ENCODE measurements at regions not wholly inside any gene's neighbourhood (a gene's known extent, or its start where the extent isn't known, plus 50 kb on each side); places are given as distances from the start of the nearest gene placed in this dataset.
"Not testable (repeated sequence)": the region's sequence is repeated elsewhere in the genome, so short reads cannot be mapped to it uniquely, and the experiment has no call there.

- not testable (repeated sequence) for H3K27me3 ChIP-seq (ENCODE audit: control insufficient read depth in 2 of 2, insufficient read depth in 2 of 2, low read length in 2 of 2); H3K4me1 ChIP-seq (ENCODE audit: control insufficient read depth in 2 of 2, insufficient read depth in 2 of 2, low read length in 2 of 2); H3K9ac ChIP-seq (ENCODE audit: low read depth in 1 of 2, low read length in 2 of 2); H3K4me3 ChIP-seq (ENCODE audit: low read length in 2 of 2); H3K36me3 ChIP-seq (ENCODE audit: control insufficient read depth in 2 of 2, insufficient read depth in 2 of 2, low read length in 2 of 2); H3K9me3 ChIP-seq (ENCODE audit: control insufficient read depth in 2 of 2, low read length in 2 of 2); H3K27ac ChIP-seq (ENCODE audit: low read depth in 2 of 2, low read length in 2 of 2)
These were observed 65.5 kb upstream of the KIF2A start for GRCh38 chr5:62240494-62240893.

DNA sequence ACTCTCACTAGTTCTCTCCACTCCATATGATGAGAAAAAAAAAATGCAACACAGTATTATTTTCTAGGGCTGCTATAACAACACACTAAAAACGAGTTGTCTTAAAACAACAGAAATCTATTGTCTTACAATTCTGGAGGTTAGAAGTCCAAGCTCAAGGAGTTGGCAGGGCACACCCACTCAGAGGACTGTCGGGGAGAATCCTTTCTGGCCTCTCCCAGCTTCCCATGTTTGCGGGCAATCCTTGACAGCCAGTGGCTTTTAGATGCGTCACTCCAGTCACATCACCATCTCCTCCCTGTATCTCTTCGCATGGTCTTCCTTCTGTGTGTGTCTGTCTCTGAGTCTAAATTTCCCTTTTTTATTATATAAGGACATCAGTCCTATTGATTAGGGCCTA, 64.0 kb upstream of the KIF2A start:
- H3K27ac ChIP-seq (ENCODE audit: low read depth in 2 of 2, low read length in 2 of 2); H3K4me1 ChIP-seq (ENCODE audit: control insufficient read depth in 2 of 2, insufficient read depth in 2 of 2, low read length in 2 of 2); H3K4me3 ChIP-seq (ENCODE audit: low read length in 2 of 2); H3K27me3 ChIP-seq (ENCODE audit: control insufficient read depth in 2 of 2, insufficient read depth in 2 of 2, low read length in 2 of 2); H3K36me3 ChIP-seq (ENCODE audit: control insufficient read depth in 2 of 2, insufficient read depth in 2 of 2, low read length in 2 of 2); H3K9ac ChIP-seq (ENCODE audit: low read depth in 1 of 2, low read length in 2 of 2); H3K9me3 ChIP-seq (ENCODE audit: control insufficient read depth in 2 of 2, low read length in 2 of 2): not testable (repeated sequence)

DNA sequence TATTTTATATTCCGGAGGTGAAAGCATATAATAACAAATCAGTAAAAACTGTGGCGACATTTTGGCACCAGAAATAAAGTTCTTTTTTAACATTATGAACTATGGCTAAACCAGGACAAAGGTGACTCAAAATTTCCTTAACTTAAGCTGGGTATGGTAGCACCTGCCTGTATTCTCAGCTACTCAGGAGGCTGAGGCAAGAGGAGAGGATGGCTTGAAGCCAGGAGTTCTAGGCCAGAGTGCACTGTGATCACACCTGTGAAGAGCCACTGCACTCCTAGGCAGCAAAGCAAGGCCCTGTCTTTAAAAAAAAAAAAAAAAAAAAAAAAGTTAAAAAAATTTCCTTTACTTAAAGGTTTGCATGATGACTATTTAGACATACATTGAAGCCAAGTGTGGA, 63.0 kb upstream of the KIF2A start:
- H3K36me3 ChIP-seq (ENCODE audit: control insufficient read depth in 2 of 2, insufficient read depth in 2 of 2, low read length in 2 of 2); H3K27ac ChIP-seq (ENCODE audit: low read depth in 2 of 2, low read length in 2 of 2); H3K9ac ChIP-seq (ENCODE audit: low read depth in 1 of 2, low read length in 2 of 2); H3K4me3 ChIP-seq (ENCODE audit: low read length in 2 of 2); H3K9me3 ChIP-seq (ENCODE audit: control insufficient read depth in 2 of 2, low read length in 2 of 2); H3K27me3 ChIP-seq (ENCODE audit: control insufficient read depth in 2 of 2, insufficient read depth in 2 of 2, low read length in 2 of 2); H3K4me1 ChIP-seq (ENCODE audit: control insufficient read depth in 2 of 2, insufficient read depth in 2 of 2, low read length in 2 of 2): not testable (repeated sequence)

DNA sequence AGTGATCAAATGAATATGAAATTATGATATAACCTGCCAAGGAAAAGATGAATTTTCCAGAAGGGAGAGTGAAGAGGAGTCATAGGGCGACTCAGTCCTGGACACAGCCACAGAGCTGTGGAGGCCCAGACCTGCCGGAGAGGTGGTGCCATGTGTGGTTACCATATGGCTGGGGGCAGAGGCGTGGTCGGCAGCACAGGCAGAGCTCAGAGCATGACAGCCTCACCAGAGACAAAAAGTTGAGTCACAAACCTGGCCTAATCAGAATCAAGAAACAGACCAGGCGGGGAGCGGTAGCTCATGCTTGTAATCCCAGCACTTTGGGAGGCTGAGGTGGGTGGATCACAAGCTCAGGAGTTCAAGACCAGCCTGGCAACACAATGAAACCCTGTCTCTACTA, 57.8 kb upstream of the KIF2A start:
- not testable (repeated sequence) for H3K9me3 ChIP-seq (ENCODE audit: control insufficient read depth in 2 of 2, low read length in 2 of 2); H3K4me3 ChIP-seq (ENCODE audit: low read length in 2 of 2); H3K36me3 ChIP-seq (ENCODE audit: control insufficient read depth in 2 of 2, insufficient read depth in 2 of 2, low read length in 2 of 2); H3K27me3 ChIP-seq (ENCODE audit: control insufficient read depth in 2 of 2, insufficient read depth in 2 of 2, low read length in 2 of 2); H3K9ac ChIP-seq (ENCODE audit: low read depth in 1 of 2, low read length in 2 of 2); H3K4me1 ChIP-seq (ENCODE audit: control insufficient read depth in 2 of 2, insufficient read depth in 2 of 2, low read length in 2 of 2); H3K27ac ChIP-seq (ENCODE audit: low read depth in 2 of 2, low read length in 2 of 2)

DNA sequence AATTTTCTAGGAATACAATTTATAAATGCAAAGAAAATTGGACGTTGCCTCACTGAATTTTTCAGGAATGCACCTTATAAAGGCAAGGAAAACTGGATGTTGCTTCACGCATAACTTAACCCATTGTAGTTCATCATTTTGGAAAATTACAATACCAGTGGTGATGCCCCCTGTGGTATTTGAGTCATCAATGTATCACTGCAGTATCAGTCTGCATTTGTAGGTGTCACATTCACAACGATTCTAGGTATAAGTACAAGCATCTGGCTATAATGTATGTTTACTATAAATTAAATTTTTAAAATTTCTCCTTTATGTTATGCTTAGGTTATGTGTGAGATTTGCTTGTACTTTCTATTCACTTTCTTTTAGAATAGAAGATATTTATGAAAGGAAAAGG, 55.9 kb upstream of the KIF2A start:
- H3K27me3 ChIP-seq (ENCODE audit: control insufficient read depth in 2 of 2, insufficient read depth in 2 of 2, low read length in 2 of 2); H3K9me3 ChIP-seq (ENCODE audit: control insufficient read depth in 2 of 2, low read length in 2 of 2); H3K4me3 ChIP-seq (ENCODE audit: low read length in 2 of 2); H3K9ac ChIP-seq (ENCODE audit: low read depth in 1 of 2, low read length in 2 of 2); H3K27ac ChIP-seq (ENCODE audit: low read depth in 2 of 2, low read length in 2 of 2); H3K36me3 ChIP-seq (ENCODE audit: control insufficient read depth in 2 of 2, insufficient read depth in 2 of 2, low read length in 2 of 2); H3K4me1 ChIP-seq (ENCODE audit: control insufficient read depth in 2 of 2, insufficient read depth in 2 of 2, low read length in 2 of 2): not testable (repeated sequence)

GRCh38 chr5:62250919-62251318, 55.1 kb upstream of the KIF2A start:
- H3K4me1 ChIP-seq (ENCODE audit: control insufficient read depth in 2 of 2, insufficient read depth in 2 of 2, low read length in 2 of 2); H3K9me3 ChIP-seq (ENCODE audit: control insufficient read depth in 2 of 2, low read length in 2 of 2); H3K36me3 ChIP-seq (ENCODE audit: control insufficient read depth in 2 of 2, insufficient read depth in 2 of 2, low read length in 2 of 2); H3K27ac ChIP-seq (ENCODE audit: low read depth in 2 of 2, low read length in 2 of 2); H3K4me3 ChIP-seq (ENCODE audit: low read length in 2 of 2); H3K9ac ChIP-seq (ENCODE audit: low read depth in 1 of 2, low read length in 2 of 2); H3K27me3 ChIP-seq (ENCODE audit: control insufficient read depth in 2 of 2, insufficient read depth in 2 of 2, low read length in 2 of 2): not testable (repeated sequence)

GRCh38 chr5:62252519-62252918, 53.5 kb upstream of the KIF2A start:
- not testable (repeated sequence) for H3K9ac ChIP-seq (ENCODE audit: low read depth in 1 of 2, low read length in 2 of 2); H3K4me3 ChIP-seq (ENCODE audit: low read length in 2 of 2); H3K4me1 ChIP-seq (ENCODE audit: control insufficient read depth in 2 of 2, insufficient read depth in 2 of 2, low read length in 2 of 2); H3K27ac ChIP-seq (ENCODE audit: low read depth in 2 of 2, low read length in 2 of 2); H3K9me3 ChIP-seq (ENCODE audit: control insufficient read depth in 2 of 2, low read length in 2 of 2); H3K27me3 ChIP-seq (ENCODE audit: control insufficient read depth in 2 of 2, insufficient read depth in 2 of 2, low read length in 2 of 2); H3K36me3 ChIP-seq (ENCODE audit: control insufficient read depth in 2 of 2, insufficient read depth in 2 of 2, low read length in 2 of 2)

DNA sequence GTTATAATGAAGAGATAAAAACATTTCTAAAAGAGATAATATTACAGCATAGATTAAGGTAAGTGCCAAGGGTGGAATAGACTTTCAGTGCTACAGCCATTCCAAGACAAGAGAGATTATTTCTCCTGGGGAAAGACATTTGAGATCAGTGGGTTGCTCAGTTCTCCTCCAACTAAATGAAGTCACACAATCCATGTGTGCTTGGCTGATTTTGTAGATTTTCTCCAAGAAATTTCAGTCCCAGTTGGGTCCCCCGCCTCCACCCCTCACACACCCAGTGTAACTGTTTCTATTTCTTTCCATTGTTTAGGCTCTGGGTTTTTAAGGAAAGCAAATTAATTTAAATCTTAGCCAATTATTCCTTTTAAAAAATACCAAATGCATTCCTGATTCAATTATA, 50.5 kb upstream of the KIF2A start:
- not testable (repeated sequence) for H3K4me1 ChIP-seq (ENCODE audit: control insufficient read depth in 2 of 2, insufficient read depth in 2 of 2, low read length in 2 of 2); H3K4me3 ChIP-seq (ENCODE audit: low read length in 2 of 2); H3K27me3 ChIP-seq (ENCODE audit: control insufficient read depth in 2 of 2, insufficient read depth in 2 of 2, low read length in 2 of 2); H3K27ac ChIP-seq (ENCODE audit: low read depth in 2 of 2, low read length in 2 of 2); H3K9ac ChIP-seq (ENCODE audit: low read depth in 1 of 2, low read length in 2 of 2); H3K9me3 ChIP-seq (ENCODE audit: control insufficient read depth in 2 of 2, low read length in 2 of 2); H3K36me3 ChIP-seq (ENCODE audit: control insufficient read depth in 2 of 2, insufficient read depth in 2 of 2, low read length in 2 of 2)

- no peak overlapping the region for H3K27ac ChIP-seq (ENCODE audit: low read depth in 2 of 2, low read length in 2 of 2)
- H3K9ac ChIP-seq (ENCODE audit: low read depth in 1 of 2, low read length in 2 of 2), result no peak overlapping the region
- H3K36me3 ChIP-seq (ENCODE audit: control insufficient read depth in 2 of 2, insufficient read depth in 2 of 2, low read length in 2 of 2), result no peaks in the 10 kb centered on the region
- H3K4me1 ChIP-seq (ENCODE audit: control insufficient read depth in 2 of 2, insufficient read depth in 2 of 2, low read length in 2 of 2), result no peaks in the 10 kb centered on the region
- H3K4me3 ChIP-seq (ENCODE audit: low read length in 2 of 2), result no peak overlapping the region
- H3K27me3 ChIP-seq (ENCODE audit: control insufficient read depth in 2 of 2, insufficient read depth in 2 of 2, low read length in 2 of 2), result no peaks in the 10 kb centered on the region
- no peaks in the 10 kb centered on the region for H3K9me3 ChIP-seq (ENCODE audit: control insufficient read depth in 2 of 2, low read length in 2 of 2)
These were observed 49.6 kb upstream of the KIF2A start for GRCh38 chr5:62256161-62257019.
